Right atrium auricular region (tissue), 2 donors: ENCODE measurements at regions not wholly inside any gene's neighbourhood (a gene's known extent, or its start where the extent isn't known, plus 50 kb on each side); places are given as distances from the start of the nearest gene placed in this dataset.

ENCODE experiments used
- DNase-seq: peaks from one replicate; pipeline ENCODE4 v3.0.0-alpha.2; 2019; ENCODE audit warnings: low spot score
- H3K27ac ChIP-seq, 2 donors: fragments of 200-600 bp; sonication (generic); 1 replicate in 1 of 2; 2 replicates in 1 of 2; pipeline ENCODE4 v1.5.1; 2016 to 2019
- H3K27me3 ChIP-seq, 2 donors: fragments of 200-600 bp; sonication (generic); one replicate each; pipeline versions ENCODE4 v1.5.1 to v1.6.0; 2017 to 2019
- H3K36me3 ChIP-seq: fragments of 200-600 bp; sonication (generic); one replicate; pipeline ENCODE4 v1.5.1; 2016
- H3K4me1 ChIP-seq, 2 donors: fragments of 200-600 bp; sonication (generic); one replicate each; pipeline versions ENCODE4 v1.5.1 to v1.6.0; 2017 to 2019
- H3K4me3 ChIP-seq, 2 donors: fragments of 200-600 bp; sonication (generic); 1 replicate in 1 of 2; 2 replicates in 1 of 2; pipeline ENCODE4 v1.5.1; 2017 to 2019; ENCODE audit warnings: mild to moderate bottlenecking in 1 of 2, moderate library complexity in 1 of 2
- H3K9me3 ChIP-seq, 2 donors: fragments of 200-600 bp; sonication (generic); one replicate each; pipeline ENCODE4 v1.5.1; 2019
- CTCF ChIP-seq, 2 donors: fragments of 200-600 bp; sonication (generic); IDR thresholded peaks; one replicate each; pipeline ENCODE4 v1.5.1; 2019; ENCODE audit warnings: antibody characterized with exemption in 2 of 2

- H3K4me1 ChIP-seq, result peaks cover 0 to 7% of the 10 kb centered on the region in 2 donors
- no peak overlapping the region for H3K4me3 ChIP-seq
- no peak for DNase-seq
- H3K27me3 ChIP-seq, result no peaks in the 10 kb centered on the region
- H3K9me3 ChIP-seq, result no peaks in the 10 kb centered on the region
- H3K27ac ChIP-seq, result no peak overlapping the region
- H3K36me3 ChIP-seq, result no peaks in the 10 kb centered on the region
- TF ChIP-seq CTCF (IDR thresholded peaks at IDR 0.05), result no peak
These were observed 131.6 kb downstream of the OSR1 start for GRCh38 chr2:19226871-19227270.

- no peak for TF ChIP-seq CTCF (IDR thresholded peaks at IDR 0.05)
- Histone ChIP-seq H3K9me3 (no peaks in the 10 kb centered on the region), H3K36me3 (no peaks in the 10 kb centered on the region), H3K27ac (no peak overlapping the region), H3K4me3 (no peak overlapping the region), H3K4me1 (peaks cover 0 to 7% of the 10 kb centered on the region in 2 donors), H3K27me3 (no peaks in the 10 kb centered on the region)
- DNase-seq, result no peak
These were observed 132.0 kb downstream of the OSR1 start for GRCh38 chr2:19226386-19226785.

DNA sequence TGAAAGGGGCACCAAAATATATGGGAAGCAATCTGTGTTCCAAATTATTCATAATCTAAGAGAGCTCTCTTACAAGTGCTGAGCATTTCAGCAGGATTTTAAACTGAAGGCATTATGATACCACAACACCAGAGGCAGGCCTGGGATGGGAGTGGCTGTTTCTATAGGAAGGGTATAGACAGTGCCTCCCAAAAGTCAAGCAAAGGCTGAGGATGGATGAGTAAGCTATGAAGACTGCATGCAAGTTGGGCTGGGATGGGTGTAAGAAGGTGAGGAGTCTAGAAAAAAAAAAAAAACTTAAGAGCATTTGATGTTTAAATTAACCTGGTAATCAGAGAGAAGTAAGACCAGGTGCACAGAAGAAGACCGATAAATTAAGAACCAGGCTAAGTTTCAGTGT, 132.5 kb downstream of the OSR1 start:
- H3K36me3 ChIP-seq, result no peaks in the 10 kb centered on the region
- H3K27me3 ChIP-seq, result no peaks in the 10 kb centered on the region
- H3K4me1 ChIP-seq, result peaks cover 0 to 7% of the 10 kb centered on the region in 2 donors
- DNase-seq, result no peak
- H3K27ac ChIP-seq, result no peak overlapping the region
- no peak overlapping the region for H3K4me3 ChIP-seq
- no peaks in the 10 kb centered on the region for H3K9me3 ChIP-seq
- TF ChIP-seq CTCF (IDR thresholded peaks at IDR 0.05), result no peak

DNA sequence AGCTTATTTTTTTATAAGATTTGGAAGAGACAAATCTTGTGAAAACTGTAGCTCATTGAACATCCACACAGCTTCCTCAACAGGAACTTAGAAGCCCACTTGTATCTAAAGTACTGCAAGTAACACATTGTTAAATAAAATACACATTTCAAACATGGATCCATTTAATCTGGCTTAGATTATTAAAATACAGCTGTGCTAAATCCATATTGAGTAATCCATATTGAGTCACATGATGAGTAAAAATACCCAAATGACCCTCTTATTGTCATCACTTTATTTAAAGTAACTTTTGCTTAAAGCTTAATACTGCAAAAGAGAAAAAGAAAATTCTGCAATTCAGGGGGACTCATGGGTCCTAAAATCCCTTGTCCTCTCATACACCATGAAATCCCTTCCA, 133.3 kb downstream of the OSR1 start:
- H3K27ac ChIP-seq, result no peak overlapping the region
- no peaks in the 10 kb centered on the region for H3K36me3 ChIP-seq
- H3K4me1 ChIP-seq, result peaks cover 0 to 7% of the 10 kb centered on the region in 2 donors
- H3K4me3 ChIP-seq, result no peak overlapping the region
- DNase-seq, result no peak
- no peaks in the 10 kb centered on the region for H3K9me3 ChIP-seq
- no peak for TF ChIP-seq CTCF (IDR thresholded peaks at IDR 0.05)
- no peaks in the 10 kb centered on the region for H3K27me3 ChIP-seq

DNA sequence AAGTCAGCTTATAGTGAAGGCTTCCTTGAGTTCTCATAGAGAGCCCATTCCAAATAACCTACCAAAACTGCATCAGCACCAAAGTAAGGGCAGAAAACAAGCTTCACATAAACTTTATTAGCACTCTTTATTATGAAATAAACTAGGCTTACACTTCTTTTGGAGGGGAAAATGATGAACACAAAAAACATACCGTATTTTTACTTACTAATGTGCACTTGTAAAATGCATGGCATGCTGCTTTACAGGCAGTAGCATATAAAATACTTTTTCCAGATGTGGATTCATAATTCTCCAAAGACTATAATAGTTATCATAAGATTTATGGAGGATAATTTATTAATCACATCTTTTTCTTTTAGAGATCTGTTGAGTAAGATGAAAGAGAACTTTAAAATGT, 133.9 kb downstream of the OSR1 start:
- Histone ChIP-seq H3K9me3 (no peaks in the 10 kb centered on the region), H3K27ac (no peak overlapping the region), H3K27me3 (no peaks in the 10 kb centered on the region), H3K4me3 (no peak overlapping the region), H3K4me1 (peaks cover 0 to 7% of the 10 kb centered on the region in 2 donors), H3K36me3 (no peaks in the 10 kb centered on the region)
- DNase-seq, result no peak
- no peak for TF ChIP-seq CTCF (IDR thresholded peaks at IDR 0.05)

- Histone ChIP-seq H3K9me3 (no peaks in the 10 kb centered on the region), H3K36me3 (no peaks in the 10 kb centered on the region), H3K27ac (no peak overlapping the region), H3K4me3 (no peak overlapping the region), H3K4me1 (peaks cover 0 to 7% of the 10 kb centered on the region in 2 donors), H3K27me3 (no peaks in the 10 kb centered on the region)
- DNase-seq, result no peak
- no peak for TF ChIP-seq CTCF (IDR thresholded peaks at IDR 0.05)
These were observed 134.4 kb downstream of the OSR1 start for GRCh38 chr2:19224011-19224410.
